ENCODE measurements at regions not wholly inside any gene's neighbourhood (a gene's known extent, or its start where the extent isn't known, plus 50 kb on each side); places are given as distances from the start of the nearest gene placed in this dataset.

DNA sequence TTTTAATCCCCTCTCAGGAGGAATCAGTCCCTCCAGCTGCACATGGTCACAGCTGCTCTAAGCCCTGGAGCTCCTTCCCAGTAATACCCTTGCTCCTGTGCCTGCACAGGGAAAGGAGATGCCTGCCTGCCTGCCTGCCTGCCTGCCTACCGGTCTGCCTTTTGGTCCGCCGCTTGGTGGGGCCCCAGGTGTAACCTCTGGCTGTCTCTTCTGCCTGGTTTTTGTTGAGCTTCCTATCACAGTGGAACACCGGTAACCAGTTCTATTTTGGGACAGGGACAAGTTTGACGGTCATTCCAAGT is 99.8 kb downstream of the DAD1 start:
- TF ChIP-seq POLR2A (IDR thresholded peaks at IDR 0.05; ENCODE audit: control extremely low read depth in 1 of 2, low read depth in 2 of 2, low read length in 2 of 2) (no peak), JUN (IDR thresholded peaks at IDR 0.05; ENCODE audit: low read depth, low read length) (no peak), POLR2AphosphoS5 (IDR thresholded peaks at IDR 0.05; ENCODE audit: low read depth, low read length) (no peak), ZNF274 (IDR thresholded peaks at IDR 0.05; ENCODE audit: borderline replicate concordance, extremely low read depth, low read length) (no peak), HDAC6 (IDR thresholded peaks at IDR 0.05; ENCODE audit: low read depth, low read length) (no peak), BCL11A (IDR thresholded peaks at IDR 0.05; ENCODE audit: low read depth in 2 of 2, low read length in 2 of 2) (no peak), RAD21 (IDR thresholded peaks at IDR 0.05 in 1 of 2, conservative IDR thresholded peaks at IDR 0.05 in 1 of 2; ENCODE audit: low read depth in 2 of 2, low read length in 2 of 2) (no peak), EGR1 (IDR thresholded peaks at IDR 0.05; ENCODE audit: borderline replicate concordance, low read depth, low read length) (no peak)
- TF ChIP-seq, protein P1, sequence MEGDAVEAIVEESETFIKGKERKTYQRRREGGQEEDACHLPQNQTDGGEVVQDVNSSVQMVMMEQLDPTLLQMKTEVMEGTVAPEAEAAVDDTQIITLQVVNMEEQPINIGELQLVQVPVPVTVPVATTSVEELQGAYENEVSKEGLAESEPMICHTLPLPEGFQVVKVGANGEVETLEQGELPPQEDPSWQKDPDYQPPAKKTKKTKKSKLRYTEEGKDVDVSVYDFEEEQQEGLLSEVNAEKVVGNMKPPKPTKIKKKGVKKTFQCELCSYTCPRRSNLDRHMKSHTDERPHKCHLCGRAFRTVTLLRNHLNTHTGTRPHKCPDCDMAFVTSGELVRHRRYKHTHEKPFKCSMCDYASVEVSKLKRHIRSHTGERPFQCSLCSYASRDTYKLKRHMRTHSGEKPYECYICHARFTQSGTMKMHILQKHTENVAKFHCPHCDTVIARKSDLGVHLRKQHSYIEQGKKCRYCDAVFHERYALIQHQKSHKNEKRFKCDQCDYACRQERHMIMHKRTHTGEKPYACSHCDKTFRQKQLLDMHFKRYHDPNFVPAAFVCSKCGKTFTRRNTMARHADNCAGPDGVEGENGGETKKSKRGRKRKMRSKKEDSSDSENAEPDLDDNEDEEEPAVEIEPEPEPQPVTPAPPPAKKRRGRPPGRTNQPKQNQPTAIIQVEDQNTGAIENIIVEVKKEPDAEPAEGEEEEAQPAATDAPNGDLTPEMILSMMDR (IDR thresholded peaks at IDR 0.05; ENCODE audit: control extremely low read depth in 1 of 3, insufficient read depth in 1 of 3, low read depth in 1 of 3, low read length in 3 of 3): no peak
